ENCODE measurements at regions not wholly inside any gene's neighbourhood (a gene's known extent, or its start where the extent isn't known, plus 50 kb on each side); places are given as distances from the start of the nearest gene placed in this dataset.

- DNase-seq (ENCODE audit: low spot score) = no peak
- Histone ChIP-seq H3K27me3 (ENCODE audit: control insufficient read depth in 4 of 4, insufficient read depth in 4 of 4, low read length in 3 of 4) (no peaks in the 10 kb centered on the region), H3K4me1 (ENCODE audit: control insufficient read depth in 4 of 4, insufficient read depth in 4 of 4, low read length in 3 of 4) (no peaks in the 10 kb centered on the region), H3K27ac (ENCODE audit: low read depth in 1 of 2, low read length in 2 of 2) (no peak overlapping the region), H3K9ac (ENCODE audit: low read depth in 1 of 2, low read length in 2 of 2) (no peak overlapping the region), H3K36me3 (ENCODE audit: control insufficient read depth in 4 of 4, insufficient read depth in 3 of 4, low read depth in 1 of 4, low read length in 3 of 4) (no peaks in the 10 kb centered on the region), H3K9me3 (ENCODE audit: control insufficient read depth in 4 of 4, low read length in 3 of 4) (no peaks in the 10 kb centered on the region), H3K4me3 (ENCODE audit: low read depth in 1 of 3, low read length in 3 of 3) (no peak overlapping the region)
- TF ChIP-seq HNF4G (IDR thresholded peaks at IDR 0.05) (no peak), REST (IDR thresholded peaks at IDR 0.05) (no peak), ATF3 (IDR thresholded peaks at IDR 0.05) (no peak), ZBTB33 (IDR thresholded peaks at IDR 0.05) (no peak)
- WGBS = 83% methylated on average over 1 of the region's 1 CpG
Measured at GRCh38 chr13:80274643-80275042, 66.3 kb downstream of the SPRY2 start.

- DNase-seq (ENCODE audit: low spot score) = no peak
- Histone ChIP-seq H3K27ac (ENCODE audit: low read depth in 1 of 2, low read length in 2 of 2) (no peak overlapping the region), H3K4me3 (ENCODE audit: low read depth in 1 of 3, low read length in 3 of 3) (no peak overlapping the region), H3K9ac (ENCODE audit: low read depth in 1 of 2, low read length in 2 of 2) (no peak overlapping the region), H3K36me3 (ENCODE audit: control insufficient read depth in 4 of 4, insufficient read depth in 3 of 4, low read depth in 1 of 4, low read length in 3 of 4) (no peaks in the 10 kb centered on the region), H3K27me3 (ENCODE audit: control insufficient read depth in 4 of 4, insufficient read depth in 4 of 4, low read length in 3 of 4) (no peaks in the 10 kb centered on the region), H3K4me1 (ENCODE audit: control insufficient read depth in 4 of 4, insufficient read depth in 4 of 4, low read length in 3 of 4) (no peaks in the 10 kb centered on the region), H3K9me3 (ENCODE audit: control insufficient read depth in 4 of 4, low read length in 3 of 4) (no peaks in the 10 kb centered on the region)
- WGBS = over 99% methylated on average over 3 of the region's 3 CpGs
- TF ChIP-seq MAX (IDR thresholded peaks at IDR 0.05) = no peak
- TF ChIP-seq HNF4A (conservative IDR thresholded peaks at IDR 0.05) = no peak
- no peak for TF ChIP-seq CTCF (IDR thresholded peaks at IDR 0.05; ENCODE audit: low read depth, low read length, missing input control)
- TF ChIP-seq FOXA2 (IDR thresholded peaks at IDR 0.05) = no peak
- TF ChIP-seq TAF1 (conservative IDR thresholded peaks at IDR 0.05) = no peak
- no peak for TF ChIP-seq ZBTB33 (IDR thresholded peaks at IDR 0.05)
- TF ChIP-seq HNF4G (IDR thresholded peaks at IDR 0.05) = no peak
- no peak for TF ChIP-seq YY1 (IDR thresholded peaks at IDR 0.05)
- no peak for TF ChIP-seq NR2F2 (IDR thresholded peaks at IDR 0.05)
- TF ChIP-seq RXRA (IDR thresholded peaks at IDR 0.05) = no peak
Measured at GRCh38 chr13:80273718-80274117, 67.2 kb downstream of the SPRY2 start.

Measured in liver (tissue), 8 donors.